SH-SY5Y (cell line): ENCODE measurements at regions not wholly inside any gene's neighbourhood (a gene's known extent, or its start where the extent isn't known, plus 50 kb on each side); places are given as distances from the start of the nearest gene placed in this dataset.

Source experiments
- GATA2 ChIP-seq: IDR thresholded peaks from 2 replicates; pipeline ENCODE4 v1.6.1; 2011; ENCODE audit warnings: mild to moderate bottlenecking, low read depth, low read length
- GATA3 ChIP-seq: IDR thresholded peaks from 2 replicates; pipeline ENCODE4 v1.6.1; 2011; ENCODE audit warnings: low read depth, mild to moderate bottlenecking, low read length, moderate library complexity

DNA sequence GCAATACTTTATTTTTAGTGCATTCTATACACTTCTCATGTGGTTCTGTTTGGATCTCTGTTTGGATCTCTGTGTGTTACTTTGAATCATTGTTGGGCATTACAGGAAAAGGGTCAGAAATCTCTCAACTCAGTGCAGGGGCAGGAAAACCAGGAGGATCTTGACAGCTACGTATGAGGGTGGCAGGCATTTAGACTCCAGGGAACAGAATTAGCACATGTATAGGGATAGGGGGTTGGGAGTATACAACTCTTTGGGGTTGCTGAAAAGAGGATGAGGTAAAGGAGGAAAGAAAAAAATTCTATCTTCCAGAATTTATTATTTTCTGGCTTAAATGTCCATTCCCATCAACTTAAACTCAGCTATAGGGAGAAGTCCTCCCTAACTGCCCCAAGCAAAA is 59.4 kb upstream of the MKI67 start:
- TF ChIP-seq GATA2 (no peak), GATA3 (no peak)
